SK-N-MC (cell line): ENCODE measurements at regions not wholly inside any gene's neighbourhood (a gene's known extent, or its start where the extent isn't known, plus 50 kb on each side); places are given as distances from the start of the nearest gene placed in this dataset.

ENCODE experiments used
- DNase-seq: peaks from one replicate; pipeline ENCODE4 v3.0.0-alpha.2; 2011; ENCODE audit warnings: low read depth, low spot score
- H3K27ac ChIP-seq: fragments of 200-600 bp; sonication (generic); 2 replicates; pipeline ENCODE4 v1.5.1; 2016; ENCODE audit warnings: mixed run types
- H3K36me3 ChIP-seq: fragments of 200-600 bp; sonication (generic); 2 replicates; pipeline ENCODE4 v1.6.1; 2017; ENCODE audit warnings: antibody characterized with exemption, low read length, mixed read lengths; ENCODE audit not compliant: insufficient read depth
- H3K4me3 ChIP-seq: fragments of 200-600 bp; sonication (generic); 2 replicates; pipeline ENCODE4 v1.5.1; 2016
- H3K9ac ChIP-seq: fragments of 200-600 bp; sonication (generic); 2 replicates; pipeline ENCODE4 v1.8.0; 2017; ENCODE audit warnings: mixed run types, mixed read lengths; ENCODE audit not compliant: insufficient read length
- H3K9me3 ChIP-seq: fragments of 200-600 bp; sonication (generic); 2 replicates; pipeline ENCODE4 v1.6.1; 2017; ENCODE audit warnings: low read depth, mild to moderate bottlenecking, antibody characterized with exemption, low read length, moderate library complexity, mixed read lengths
- EZH2 ChIP-seq: fragments of 200-600 bp; sonication (generic); IDR thresholded peaks from one replicate; pipeline ENCODE4 v1.6.1; 2017; ENCODE audit warnings: antibody characterized with exemption
- FOXP2 ChIP-seq: optimal IDR thresholded peaks from 2 replicates; pipeline ENCODE3; 2011; ENCODE audit warnings: mild to moderate bottlenecking, moderate library complexity; ENCODE audit not compliant: insufficient read depth; ENCODE audit errors: extremely low read length, control extremely low read depth
- POLR2AphosphoS5 ChIP-seq: IDR thresholded peaks from 2 replicates; pipeline ENCODE4 v1.6.1; 2012; ENCODE audit warnings: mild to moderate bottlenecking, low read depth, low read length, borderline replicate concordance

DNA sequence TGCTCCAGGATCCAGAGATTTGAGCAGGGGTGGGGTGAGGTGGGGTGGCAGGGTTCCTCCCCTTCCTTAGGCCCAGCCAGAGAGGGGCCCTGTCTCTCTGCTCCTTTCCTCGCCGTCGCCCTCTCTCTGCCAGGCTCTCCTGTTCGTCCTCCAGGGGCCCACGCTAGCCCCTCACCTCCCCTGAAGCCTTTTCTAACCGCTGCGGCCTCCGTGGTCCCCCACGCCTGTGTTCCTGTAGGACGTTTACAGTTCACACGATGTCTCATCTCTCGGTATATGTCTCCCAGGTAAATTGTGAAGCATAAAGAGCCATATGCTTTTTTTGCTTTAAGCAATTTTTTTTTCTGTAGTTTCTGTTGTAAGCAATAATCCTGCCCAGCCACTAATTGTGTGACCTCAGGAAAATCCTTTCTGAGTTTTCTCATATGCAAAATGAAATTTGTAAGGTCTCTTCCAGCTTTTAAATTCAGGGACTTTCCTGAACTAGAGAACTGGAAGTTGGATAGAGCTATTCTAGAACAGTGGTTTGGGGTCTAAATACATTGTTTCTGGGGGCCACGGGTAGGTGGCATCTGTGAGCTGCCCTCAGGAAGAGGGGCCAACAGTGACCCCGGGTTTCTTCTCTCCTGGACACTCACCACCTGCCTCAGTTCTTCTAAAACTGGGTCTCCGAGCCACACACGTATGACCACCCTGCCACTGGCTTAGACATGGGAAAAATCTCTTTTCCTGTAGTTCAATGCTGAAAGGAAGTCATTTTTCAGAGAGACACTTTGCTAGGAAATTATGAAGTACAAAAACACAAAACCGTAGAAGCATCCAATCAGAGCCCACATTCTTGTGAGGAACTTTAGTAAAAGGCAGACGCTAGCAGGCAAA is 50.2 kb upstream of the ZNF366 start:
- peak overlapping the region; percentile 71 for H3K4me3 ChIP-seq
- DNase-seq, result no peak
- peak overlapping the region; percentile 62 for H3K9ac ChIP-seq
- H3K27ac ChIP-seq, result peak overlapping the region; percentile 63
- TF ChIP-seq EZH2 (no peak), POLR2AphosphoS5 (no peak), FOXP2 (no peak)
- H3K36me3 ChIP-seq, result no peaks in the 10 kb centered on the region
- no peaks in the 10 kb centered on the region for H3K9me3 ChIP-seq
